Gastroesophageal sphincter (tissue), 3 donors: ENCODE measurements at regions not wholly inside any gene's neighbourhood (a gene's known extent, or its start where the extent isn't known, plus 50 kb on each side); places are given as distances from the start of the nearest gene placed in this dataset.

Experiments used
- EP300 ChIP-seq: sonication (generic); formaldehyde crosslinking; IDR thresholded peaks from one replicate; pipeline ENCODE4 v1.6.1; 2017; ENCODE audit warnings: antibody characterized with exemption, mild to moderate bottlenecking
- POLR2A ChIP-seq, 2 donors: fragments of 450-650 bp; IDR thresholded peaks; one replicate each; pipeline ENCODE4 v1.6.1; 2017; ENCODE audit warnings: antibody characterized with exemption in 2 of 2, mild to moderate bottlenecking in 2 of 2, moderate library complexity in 1 of 2
- POLR2AphosphoS5 ChIP-seq: sonication (generic); formaldehyde crosslinking; IDR thresholded peaks from one replicate; pipeline ENCODE4 v1.6.1; 2017; ENCODE audit warnings: antibody characterized with exemption
- TF ChIP-seq, protein P1 (sequence below), 4 experiments: fragments of 200-600 bp in 2 of 4; fragments of 450-650 bp in 2 of 4; sonication (generic) in 1 of 4; IDR thresholded peaks; one replicate each; pipeline ENCODE4 v1.5.1; 2017 to 2019; ENCODE audit warnings: antibody characterized with exemption in 4 of 4, mild to moderate bottlenecking in 2 of 4, moderate library complexity in 2 of 4

GRCh38 chr2:180660207-180660606 lies 320.2 kb upstream of the UBE2E3 start:
- TF ChIP-seq POLR2AphosphoS5: no peak
- TF ChIP-seq POLR2A (IDR thresholded peaks at IDR 0.05): no peak
- TF ChIP-seq, protein P1, sequence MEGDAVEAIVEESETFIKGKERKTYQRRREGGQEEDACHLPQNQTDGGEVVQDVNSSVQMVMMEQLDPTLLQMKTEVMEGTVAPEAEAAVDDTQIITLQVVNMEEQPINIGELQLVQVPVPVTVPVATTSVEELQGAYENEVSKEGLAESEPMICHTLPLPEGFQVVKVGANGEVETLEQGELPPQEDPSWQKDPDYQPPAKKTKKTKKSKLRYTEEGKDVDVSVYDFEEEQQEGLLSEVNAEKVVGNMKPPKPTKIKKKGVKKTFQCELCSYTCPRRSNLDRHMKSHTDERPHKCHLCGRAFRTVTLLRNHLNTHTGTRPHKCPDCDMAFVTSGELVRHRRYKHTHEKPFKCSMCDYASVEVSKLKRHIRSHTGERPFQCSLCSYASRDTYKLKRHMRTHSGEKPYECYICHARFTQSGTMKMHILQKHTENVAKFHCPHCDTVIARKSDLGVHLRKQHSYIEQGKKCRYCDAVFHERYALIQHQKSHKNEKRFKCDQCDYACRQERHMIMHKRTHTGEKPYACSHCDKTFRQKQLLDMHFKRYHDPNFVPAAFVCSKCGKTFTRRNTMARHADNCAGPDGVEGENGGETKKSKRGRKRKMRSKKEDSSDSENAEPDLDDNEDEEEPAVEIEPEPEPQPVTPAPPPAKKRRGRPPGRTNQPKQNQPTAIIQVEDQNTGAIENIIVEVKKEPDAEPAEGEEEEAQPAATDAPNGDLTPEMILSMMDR (IDR thresholded peaks at IDR 0.05): no peak
- no peak for TF ChIP-seq EP300
